ENCODE measurements at regions not wholly inside any gene's neighbourhood (a gene's known extent, or its start where the extent isn't known, plus 50 kb on each side); places are given as distances from the start of the nearest gene placed in this dataset.

DNA sequence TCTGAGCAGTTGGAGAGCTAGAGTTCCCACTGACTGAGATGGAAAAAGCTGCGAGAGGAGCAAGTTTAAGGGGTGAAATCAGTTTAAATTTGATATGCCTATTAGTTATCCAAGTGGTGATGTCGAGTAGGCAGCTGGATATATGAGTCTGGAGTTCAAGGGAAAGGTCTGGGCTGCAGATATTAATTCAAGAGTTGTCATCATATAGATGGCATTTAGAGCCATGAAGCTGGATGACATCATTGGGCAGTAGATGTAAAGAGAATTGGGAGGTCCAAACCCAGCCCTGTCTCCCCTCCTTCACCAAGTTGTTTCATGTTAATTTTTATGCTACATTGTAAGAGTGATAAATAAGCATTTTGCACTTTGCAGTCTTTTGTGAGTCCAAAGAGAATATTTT is 898.1 kb downstream of the GALC start:
- H3K9me3 ChIP-seq (replicated peaks): no peaks in the 10 kb centered on the region
- TF ChIP-seq, protein P1, sequence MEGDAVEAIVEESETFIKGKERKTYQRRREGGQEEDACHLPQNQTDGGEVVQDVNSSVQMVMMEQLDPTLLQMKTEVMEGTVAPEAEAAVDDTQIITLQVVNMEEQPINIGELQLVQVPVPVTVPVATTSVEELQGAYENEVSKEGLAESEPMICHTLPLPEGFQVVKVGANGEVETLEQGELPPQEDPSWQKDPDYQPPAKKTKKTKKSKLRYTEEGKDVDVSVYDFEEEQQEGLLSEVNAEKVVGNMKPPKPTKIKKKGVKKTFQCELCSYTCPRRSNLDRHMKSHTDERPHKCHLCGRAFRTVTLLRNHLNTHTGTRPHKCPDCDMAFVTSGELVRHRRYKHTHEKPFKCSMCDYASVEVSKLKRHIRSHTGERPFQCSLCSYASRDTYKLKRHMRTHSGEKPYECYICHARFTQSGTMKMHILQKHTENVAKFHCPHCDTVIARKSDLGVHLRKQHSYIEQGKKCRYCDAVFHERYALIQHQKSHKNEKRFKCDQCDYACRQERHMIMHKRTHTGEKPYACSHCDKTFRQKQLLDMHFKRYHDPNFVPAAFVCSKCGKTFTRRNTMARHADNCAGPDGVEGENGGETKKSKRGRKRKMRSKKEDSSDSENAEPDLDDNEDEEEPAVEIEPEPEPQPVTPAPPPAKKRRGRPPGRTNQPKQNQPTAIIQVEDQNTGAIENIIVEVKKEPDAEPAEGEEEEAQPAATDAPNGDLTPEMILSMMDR (IDR thresholded peaks at IDR 0.05; ENCODE audit: borderline replicate concordance): no peak
- no peaks in the 10 kb centered on the region for H3K27me3 ChIP-seq (ENCODE audit: low read depth)
- no peaks in the 10 kb centered on the region for H3K36me3 ChIP-seq
- no peak overlapping the region for H3K27ac ChIP-seq (replicated peaks)
- no peaks in the 10 kb centered on the region for H3K4me1 ChIP-seq
- H3K4me3 ChIP-seq: no peak overlapping the region
- intact Hi-C loops (cut with micrococcal nuclease): no loop called here
- no peak for DNase-seq

DNA sequence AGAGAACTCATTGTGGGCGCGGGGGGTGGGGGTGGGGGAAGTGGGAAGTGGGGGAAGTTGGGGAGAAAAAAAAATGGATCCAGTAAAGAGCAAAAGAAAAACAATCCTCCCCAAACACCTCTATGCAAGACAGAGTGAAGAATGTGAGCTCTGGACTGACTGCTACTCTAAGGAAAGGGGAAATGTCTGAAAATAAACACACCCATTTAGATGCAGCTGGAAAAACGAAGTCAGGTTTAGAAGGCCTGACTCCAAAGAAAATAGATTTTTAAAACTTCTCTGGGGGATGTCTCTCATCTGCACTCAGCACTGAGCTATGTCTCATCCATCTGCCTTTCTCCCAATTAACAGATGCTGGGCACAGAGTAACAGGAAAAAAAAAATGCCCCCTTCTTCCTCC is 904.4 kb downstream of the GALC start:
- Histone ChIP-seq H3K4me1 (no peaks in the 10 kb centered on the region), H3K9me3 (replicated peaks) (peaks cover 7% of the 10 kb centered on the region)
- no peak for DNase-seq

DNA sequence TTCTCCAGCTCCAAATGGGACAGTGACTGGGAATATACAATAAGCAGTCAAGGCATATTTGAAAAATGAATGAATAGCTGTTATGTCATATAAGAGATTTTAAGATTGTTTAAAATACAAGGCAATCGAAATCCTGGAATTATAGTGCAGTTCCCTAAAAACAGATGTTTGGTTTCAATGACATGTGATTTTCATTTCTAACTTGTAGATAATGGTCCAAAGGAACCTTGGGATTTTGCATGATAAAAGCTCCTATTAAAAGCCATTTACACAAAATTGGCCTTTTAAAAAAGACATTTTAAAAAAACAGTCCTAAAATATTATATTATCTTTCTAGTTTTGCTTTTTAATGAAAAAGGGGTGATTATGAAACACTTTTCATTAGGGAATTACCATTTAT is 905.1 kb downstream of the GALC start:
- Histone ChIP-seq H3K36me3 (no peaks in the 10 kb centered on the region), H3K9me3 (replicated peaks) (peaks cover 11% of the 10 kb centered on the region), H3K27me3 (ENCODE audit: low read depth) (no peaks in the 10 kb centered on the region), H3K4me3 (no peak overlapping the region), H3K4me1 (no peaks in the 10 kb centered on the region), H3K27ac (replicated peaks) (no peak overlapping the region)
- DNase-seq: no peak
- intact Hi-C loops (cut with micrococcal nuclease): no loop called here
- TF ChIP-seq, protein P1 (IDR thresholded peaks at IDR 0.05; ENCODE audit: borderline replicate concordance): no peak

More for the DNA sequence above, 904.4 kb downstream of the GALC start:
- no peaks in the 10 kb centered on the region for H3K27me3 ChIP-seq (ENCODE audit: low read depth)
- no peak overlapping the region for H3K27ac ChIP-seq (replicated peaks)
- no peaks in the 10 kb centered on the region for H3K36me3 ChIP-seq
- TF ChIP-seq, protein P1 (IDR thresholded peaks at IDR 0.05; ENCODE audit: borderline replicate concordance): no peak
- H3K4me3 ChIP-seq: no peak overlapping the region
- intact Hi-C loops (cut with micrococcal nuclease): no loop called here

DNA sequence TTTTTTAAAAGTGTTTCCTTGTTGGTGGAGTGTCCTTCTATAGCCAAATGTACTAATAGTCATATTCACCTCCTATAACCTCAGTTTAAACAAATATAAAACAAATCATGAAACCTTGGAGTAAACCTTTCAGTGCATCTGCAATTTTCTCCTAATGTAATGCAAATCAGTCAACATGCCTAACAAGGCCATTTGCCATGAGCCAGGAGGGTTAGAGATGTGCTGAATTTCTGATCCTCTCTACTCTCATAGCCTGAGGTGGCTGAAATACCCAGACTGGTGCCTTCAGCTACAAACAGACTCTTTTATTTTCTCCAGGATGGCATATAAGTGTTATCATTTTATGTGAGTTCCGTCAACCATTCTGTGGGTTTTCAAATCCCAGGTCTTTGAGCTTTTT is 908.1 kb downstream of the GALC start:
- Histone ChIP-seq H3K4me1 (no peaks in the 10 kb centered on the region), H3K36me3 (no peaks in the 10 kb centered on the region), H3K27me3 (ENCODE audit: low read depth) (no peaks in the 10 kb centered on the region), H3K4me3 (no peak overlapping the region), H3K27ac (replicated peaks) (no peak overlapping the region), H3K9me3 (replicated peaks) (peaks cover 11% of the 10 kb centered on the region)
- DNase-seq: no peak
- intact Hi-C loops (cut with micrococcal nuclease): no loop called here
- TF ChIP-seq, protein P1 (IDR thresholded peaks at IDR 0.05; ENCODE audit: borderline replicate concordance): no peak

DNA sequence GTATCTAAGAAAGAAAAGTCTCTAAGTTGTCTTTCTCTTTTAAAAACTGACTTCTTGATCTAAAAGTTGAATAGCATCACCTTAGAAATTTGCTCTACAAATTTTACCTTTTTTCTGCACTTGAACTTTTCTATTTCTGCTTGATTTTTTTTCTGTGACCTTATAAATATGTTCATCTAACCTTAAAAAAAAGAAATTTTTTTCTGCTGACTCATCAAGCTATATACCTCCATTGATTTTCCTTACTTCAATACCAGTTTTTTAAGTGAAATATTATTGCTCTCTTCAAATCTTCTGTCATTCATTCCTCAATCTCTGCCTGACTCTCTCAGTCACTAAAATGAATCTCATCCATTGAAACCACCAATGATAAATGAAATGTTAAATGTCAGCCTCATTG is 910.1 kb downstream of the GALC start:
- Histone ChIP-seq H3K27ac (replicated peaks) (no peak overlapping the region), H3K9me3 (replicated peaks) (peaks cover 11% of the 10 kb centered on the region), H3K36me3 (no peaks in the 10 kb centered on the region), H3K4me3 (no peak overlapping the region), H3K27me3 (ENCODE audit: low read depth) (no peaks in the 10 kb centered on the region), H3K4me1 (no peaks in the 10 kb centered on the region)
- TF ChIP-seq, protein P1 (IDR thresholded peaks at IDR 0.05; ENCODE audit: borderline replicate concordance): no peak
- no peak for DNase-seq
- intact Hi-C loops (cut with micrococcal nuclease): no loop called here

DNA sequence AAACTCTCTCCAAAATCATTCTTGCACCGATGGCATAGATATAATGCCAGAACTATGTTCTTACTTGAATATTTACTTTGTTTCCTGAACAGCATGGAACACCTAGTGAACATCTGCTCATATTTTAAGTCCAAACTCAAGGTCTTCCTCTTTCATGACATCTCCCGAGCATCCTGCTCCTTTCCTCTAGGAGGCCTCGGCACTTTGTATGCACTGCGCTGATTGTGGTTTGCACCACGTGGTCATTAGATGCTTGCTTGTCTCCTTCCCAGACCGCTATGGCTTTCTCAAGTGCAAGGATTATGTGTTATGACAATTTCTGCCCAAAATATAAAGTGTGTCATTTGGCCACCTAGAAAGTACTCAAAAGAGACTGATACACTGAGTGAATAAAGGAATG is 912.0 kb downstream of the GALC start:
- H3K4me1 ChIP-seq: no peaks in the 10 kb centered on the region
- intact Hi-C loops (cut with micrococcal nuclease): no loop called here

More for the DNA sequence above, 912.0 kb downstream of the GALC start:
- Histone ChIP-seq H3K36me3 (no peaks in the 10 kb centered on the region), H3K9me3 (replicated peaks) (peaks cover 9% of the 10 kb centered on the region), H3K27ac (replicated peaks) (no peak overlapping the region), H3K4me3 (no peak overlapping the region), H3K27me3 (ENCODE audit: low read depth) (no peaks in the 10 kb centered on the region)
- TF ChIP-seq, protein P1 (IDR thresholded peaks at IDR 0.05; ENCODE audit: borderline replicate concordance): no peak
- no peak for DNase-seq
